Lung (tissue), 11 donors: ENCODE measurements at regions not wholly inside any gene's neighbourhood (a gene's known extent, or its start where the extent isn't known, plus 50 kb on each side); places are given as distances from the start of the nearest gene placed in this dataset.

ENCODE experiments used
- ATAC-seq: fragments of 200-7000 bp; cut with Tn5 transposase; one replicate; pipeline ENCODE4 v1.9.1; 2020; ENCODE audit warnings: moderate number of reproducible peaks; ENCODE audit not compliant: insufficient read depth, low FRiP score
- DNase-seq, 3 donors: peaks; one replicate each; pipeline ENCODE4 v3.0.0-alpha.2; 2013 to 2017
- H3K27ac ChIP-seq, 2 donors: one replicate each; pipeline ENCODE4 v1.5.1; 2013; ENCODE audit warnings: mild to moderate bottlenecking in 2 of 2, moderate library complexity in 2 of 2, control low read depth in 1 of 2, inconsistent platforms in 1 of 2, low read depth in 1 of 2, low read length in 1 of 2
- H3K27me3 ChIP-seq, 3 donors: one replicate each; pipeline ENCODE4 v1.5.1; 2013; ENCODE audit warnings: low read length in 2 of 3; ENCODE audit not compliant: control insufficient read depth in 3 of 3, insufficient read depth in 3 of 3
- H3K36me3 ChIP-seq, 4 donors: one replicate each; pipeline ENCODE4 v1.5.1; 2013; ENCODE audit warnings: low read length in 4 of 4, mild to moderate bottlenecking in 1 of 4, moderate library complexity in 1 of 4; ENCODE audit not compliant: control insufficient read depth in 4 of 4, insufficient read depth in 4 of 4
- H3K4me1 ChIP-seq, 5 donors: one replicate each; pipeline ENCODE4 v1.5.1; 2013; ENCODE audit warnings: low read length in 5 of 5, mild to moderate bottlenecking in 2 of 5, moderate library complexity in 1 of 5; ENCODE audit not compliant: control insufficient read depth in 5 of 5, insufficient read depth in 5 of 5
- H3K4me3 ChIP-seq: one replicate; pipeline ENCODE4 v1.5.1; 2013; ENCODE audit warnings: mild to moderate bottlenecking, control low read depth, moderate library complexity
- H3K9ac ChIP-seq, 2 donors: one replicate each; pipeline ENCODE4 v1.5.1; 2013; ENCODE audit warnings: low read length in 2 of 2, control low read depth in 1 of 2; ENCODE audit not compliant: insufficient read depth in 1 of 2
- H3K9me3 ChIP-seq, 4 donors: one replicate each; pipeline ENCODE4 v1.5.1; 2013; ENCODE audit warnings: low read length in 3 of 4, mild to moderate bottlenecking in 1 of 4, moderate library complexity in 1 of 4; ENCODE audit not compliant: control insufficient read depth in 4 of 4, insufficient read depth in 3 of 4
- CTCF ChIP-seq: IDR thresholded peaks from 2 replicates; pipeline ENCODE4 v1.5.1; 2012; ENCODE audit warnings: mild to moderate bottlenecking; ENCODE audit errors: control extremely low read depth, extremely low read depth
- WGBS, 2 donors: extraction: QIAGEN DNeasy Blood & Tissue Kit; methylation state at CpG; one replicate each; pipeline ENCODE4 v1.1.7; 2013; 5-methylcytosine and 5-hydroxymethylcytosine counted together
- donor health status: control.
- donor health status: control.
- donor health status: Bipolar disorder and iron deficiency.
- donor health status: healthy.
- donor health status: DM: yes; HTN: yes; CAD: no.

- H3K4me3 ChIP-seq, result no peak overlapping the region
- no peak for TF ChIP-seq CTCF
- no peaks in the 10 kb centered on the region for H3K9me3 ChIP-seq
- H3K9ac ChIP-seq, result no peak overlapping the region
- ATAC-seq (no peak), DNase-seq (no peak)
- WGBS, 2 donors, result 94 to 95% methylated on average over 10 of the region's 10 CpGs
- H3K36me3 ChIP-seq, result no peaks in the 10 kb centered on the region
- peaks cover 0 to 11% (median 4%) of the 10 kb centered on the region in 5 donors for H3K4me1 ChIP-seq
- no peaks in the 10 kb centered on the region for H3K27me3 ChIP-seq
- H3K27ac ChIP-seq, result no peak overlapping the region
Measured at GRCh38 chr10:33777223-33777622, 442.8 kb upstream of the NRP1 start.

GRCh38 chr10:33776419-33777070, 442.1 kb upstream of the NRP1 start:
- ATAC-seq (no peak), DNase-seq (no peak)
- 92 to 94% methylated on average over 2 of the region's 2 CpGs for WGBS, 2 donors
- Histone ChIP-seq H3K36me3 (no peaks in the 10 kb centered on the region), H3K27me3 (no peaks in the 10 kb centered on the region), H3K9ac (no peak overlapping the region), H3K4me1 (peaks cover 0 to 13% (median 4%) of the 10 kb centered on the region in 5 donors), H3K27ac (no peak overlapping the region), H3K9me3 (no peaks in the 10 kb centered on the region), H3K4me3 (no peak overlapping the region)
- no peak for TF ChIP-seq CTCF

- no peak overlapping the region for H3K27ac ChIP-seq
- no peaks in the 10 kb centered on the region for H3K27me3 ChIP-seq
- no peak overlapping the region for H3K9ac ChIP-seq
- ATAC-seq (no peak), DNase-seq (no peak)
- H3K4me1 ChIP-seq, result peaks cover 0 to 6% (median 4%) of the 10 kb centered on the region in 5 donors
- H3K4me3 ChIP-seq, result no peak overlapping the region
- TF ChIP-seq CTCF, result no peak
- H3K9me3 ChIP-seq, result no peaks in the 10 kb centered on the region
- 84 to 92% methylated on average over 4 of the region's 4 CpGs for WGBS, 2 donors
- H3K36me3 ChIP-seq, result no peaks in the 10 kb centered on the region
Measured at GRCh38 chr10:33774857-33775256, 440.4 kb upstream of the NRP1 start.

GRCh38 chr10:33773886-33774480, 439.5 kb upstream of the NRP1 start:
- H3K9me3 ChIP-seq, result no peaks in the 10 kb centered on the region
- H3K4me1 ChIP-seq, result peaks cover 0 to 6% (median 4%) of the 10 kb centered on the region in 5 donors
- H3K27me3 ChIP-seq, result no peaks in the 10 kb centered on the region
- TF ChIP-seq CTCF, result no peak
- H3K36me3 ChIP-seq, result no peaks in the 10 kb centered on the region
- no peak for DNase-seq
- H3K4me3 ChIP-seq, result no peak overlapping the region
- H3K27ac ChIP-seq, result no peak overlapping the region
- H3K9ac ChIP-seq, result no peak overlapping the region
- WGBS, 2 donors, result 96% methylated on average over 21 of the region's 21 CpGs
- ATAC-seq, result no peak
